GM19043 (cell line): ENCODE measurements at regions not wholly inside any gene's neighbourhood (a gene's known extent, or its start where the extent isn't known, plus 50 kb on each side); places are given as distances from the start of the nearest gene placed in this dataset.
"Not testable (repeated sequence)": the region's sequence is repeated elsewhere in the genome, so short reads cannot be mapped to it uniquely, and the experiment has no call there.

ENCODE experiments used
- ATAC-seq: cut with Tn5 transposase; IDR thresholded peaks from one replicate; pipeline ENCODE4 v1.9.1; 2021; ENCODE audit warnings: low read depth; ENCODE audit not compliant: unreplicated experiment

GRCh38 chr2:8494151-8494550, 187.7 kb upstream of the ID2 start:
- ATAC-seq, result no peak

- ATAC-seq, result no peak
Measured at GRCh38 chr2:8494589-8494988, 187.3 kb upstream of the ID2 start.

- ATAC-seq, result no peak
Measured at GRCh38 chr2:8495189-8495989, 186.5 kb upstream of the ID2 start.

GRCh38 chr2:8496079-8496478, 185.8 kb upstream of the ID2 start:
- no peak for ATAC-seq

- ATAC-seq, result no peak
Measured at GRCh38 chr2:8496617-8497016, 185.2 kb upstream of the ID2 start.

- no peak for ATAC-seq
Measured at GRCh38 chr2:8498994-8499393, 182.9 kb upstream of the ID2 start.

GRCh38 chr2:8500124-8501054, 181.5 kb upstream of the ID2 start:
- no peak for ATAC-seq

- no peak for ATAC-seq
Measured at GRCh38 chr2:8501061-8501720, 180.7 kb upstream of the ID2 start.

- ATAC-seq, result no peak
Measured at GRCh38 chr2:8502316-8502715, 179.5 kb upstream of the ID2 start.

GRCh38 chr2:8505311-8505920, 176.4 kb upstream of the ID2 start:
- ATAC-seq, result no peak

- no peak for ATAC-seq
Measured at GRCh38 chr2:8506746-8507145, 175.1 kb upstream of the ID2 start.

- no peak for ATAC-seq
Measured at GRCh38 chr2:8508766-8509165, 173.1 kb upstream of the ID2 start.

GRCh38 chr2:8509621-8510020, 172.2 kb upstream of the ID2 start:
- ATAC-seq, result no peak

GRCh38 chr2:8510055-8510454, 171.8 kb upstream of the ID2 start:
- ATAC-seq, result not testable (repeated sequence)

- no peak for ATAC-seq
Measured at GRCh38 chr2:8510519-8510918, 171.3 kb upstream of the ID2 start.

GRCh38 chr2:8511868-8512612, 169.8 kb upstream of the ID2 start:
- no peak for ATAC-seq

- no peak for ATAC-seq
Measured at GRCh38 chr2:8513601-8514273, 168.1 kb upstream of the ID2 start.

GRCh38 chr2:8514274-8514662, 167.6 kb upstream of the ID2 start:
- ATAC-seq, result no peak
